GM21381 (cell line): ENCODE measurements at regions not wholly inside any gene's neighbourhood (a gene's known extent, or its start where the extent isn't known, plus 50 kb on each side); places are given as distances from the start of the nearest gene placed in this dataset.
"Not testable (repeated sequence)": the region's sequence is repeated elsewhere in the genome, so short reads cannot be mapped to it uniquely, and the experiment has no call there.

Experiments
- ATAC-seq: cut with Tn5 transposase; IDR thresholded peaks from one replicate; pipeline ENCODE4 v1.9.1; 2021; ENCODE audit warnings: mild to moderate bottlenecking, moderate library complexity; ENCODE audit not compliant: unreplicated experiment

DNA sequence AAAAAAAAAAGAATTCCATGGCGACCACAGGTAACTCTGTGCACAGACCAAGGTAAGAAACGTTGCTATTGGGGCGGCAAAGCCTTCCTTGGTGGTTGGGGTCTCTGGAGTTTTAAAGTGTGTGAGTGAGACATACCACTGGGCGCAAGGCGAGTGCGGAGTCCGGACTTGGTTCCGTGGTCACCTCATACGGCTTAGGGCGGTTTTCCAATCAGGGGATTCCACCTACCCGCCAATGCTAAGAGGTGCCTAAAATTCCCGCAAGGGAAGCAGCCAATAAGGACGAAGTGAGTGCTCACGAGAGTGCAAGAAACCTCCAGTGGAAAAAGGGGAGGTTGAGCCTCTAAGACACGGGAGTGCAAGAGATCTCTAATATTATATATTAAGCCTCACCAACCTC lies 68.6 kb upstream of the PRSS16 start:
- no peak for ATAC-seq

DNA sequence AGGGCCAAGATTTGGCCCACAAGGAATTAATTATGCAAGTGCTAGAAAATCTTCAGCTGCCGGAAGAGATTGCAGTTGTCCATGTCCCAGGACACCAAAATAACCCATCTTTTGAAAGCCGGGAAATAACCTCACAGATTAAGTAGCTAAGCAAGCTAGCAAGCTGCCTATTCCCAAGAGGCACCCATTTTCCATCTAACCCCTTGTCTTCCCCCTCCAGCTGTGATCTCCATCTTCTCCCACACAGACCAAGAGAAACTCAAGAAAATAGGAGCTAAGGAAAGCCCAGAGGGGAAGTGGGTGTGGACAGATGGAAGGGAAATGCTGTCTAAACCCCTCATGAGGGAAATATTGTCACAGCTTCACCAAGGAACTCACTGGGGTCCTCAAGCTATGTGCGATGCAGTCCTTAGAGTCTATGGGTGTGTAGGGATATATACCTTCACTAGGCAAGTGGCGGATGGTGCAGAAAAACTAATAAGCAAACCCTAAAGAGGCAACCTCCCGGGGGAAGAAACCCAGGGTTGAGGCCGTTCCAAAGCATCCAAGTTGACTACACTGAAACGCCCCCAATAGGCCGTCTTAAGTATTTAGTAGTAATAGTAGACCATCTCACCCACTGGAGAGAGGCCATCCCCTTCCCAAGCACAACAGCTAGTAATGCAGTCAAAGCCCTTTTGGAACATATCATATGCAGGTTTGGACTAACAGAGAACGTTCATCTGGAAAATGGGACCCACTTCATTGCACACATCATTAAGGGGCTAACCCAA lies 64.3 kb upstream of the PRSS16 start:
- no peak for ATAC-seq

DNA sequence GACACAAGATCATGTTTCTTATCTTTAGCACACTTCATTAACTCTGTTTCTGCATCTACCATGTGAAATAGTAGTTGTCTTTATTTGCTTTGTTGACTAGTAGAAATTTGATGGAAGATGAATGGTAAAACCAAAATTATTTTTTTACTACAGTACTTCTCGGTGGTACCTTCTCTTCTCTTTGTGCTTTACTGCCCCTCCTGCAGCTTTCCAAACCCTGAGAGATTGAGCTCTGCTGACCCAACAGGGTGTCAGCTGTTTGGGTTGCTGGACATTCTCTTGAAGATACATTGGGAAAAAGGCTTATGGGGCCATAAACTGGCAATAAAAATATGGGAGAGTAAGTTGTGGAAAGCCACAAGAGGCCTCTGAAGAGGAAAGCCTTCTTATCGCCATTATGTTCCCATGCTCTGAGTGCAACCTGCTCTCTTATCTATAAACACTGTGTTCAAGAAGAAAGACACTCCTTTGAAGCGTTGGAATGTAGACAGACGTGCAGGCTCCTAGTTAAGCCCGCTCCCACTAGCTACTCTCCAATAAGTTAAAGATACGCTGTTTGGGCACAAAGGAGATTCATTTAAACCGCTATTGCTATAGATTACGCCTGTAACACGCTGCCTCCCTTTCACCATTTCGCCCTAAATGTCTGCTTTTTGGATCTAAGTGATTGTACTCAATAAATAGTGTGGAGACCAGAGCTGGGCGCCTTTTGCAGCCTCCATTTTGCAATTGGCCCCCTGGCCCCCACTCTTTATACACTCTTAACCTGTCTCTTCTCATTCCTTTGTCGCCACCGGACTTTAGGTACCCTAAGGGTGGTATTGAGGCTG lies 60.1 kb upstream of the PRSS16 start:
- ATAC-seq: no peak

DNA sequence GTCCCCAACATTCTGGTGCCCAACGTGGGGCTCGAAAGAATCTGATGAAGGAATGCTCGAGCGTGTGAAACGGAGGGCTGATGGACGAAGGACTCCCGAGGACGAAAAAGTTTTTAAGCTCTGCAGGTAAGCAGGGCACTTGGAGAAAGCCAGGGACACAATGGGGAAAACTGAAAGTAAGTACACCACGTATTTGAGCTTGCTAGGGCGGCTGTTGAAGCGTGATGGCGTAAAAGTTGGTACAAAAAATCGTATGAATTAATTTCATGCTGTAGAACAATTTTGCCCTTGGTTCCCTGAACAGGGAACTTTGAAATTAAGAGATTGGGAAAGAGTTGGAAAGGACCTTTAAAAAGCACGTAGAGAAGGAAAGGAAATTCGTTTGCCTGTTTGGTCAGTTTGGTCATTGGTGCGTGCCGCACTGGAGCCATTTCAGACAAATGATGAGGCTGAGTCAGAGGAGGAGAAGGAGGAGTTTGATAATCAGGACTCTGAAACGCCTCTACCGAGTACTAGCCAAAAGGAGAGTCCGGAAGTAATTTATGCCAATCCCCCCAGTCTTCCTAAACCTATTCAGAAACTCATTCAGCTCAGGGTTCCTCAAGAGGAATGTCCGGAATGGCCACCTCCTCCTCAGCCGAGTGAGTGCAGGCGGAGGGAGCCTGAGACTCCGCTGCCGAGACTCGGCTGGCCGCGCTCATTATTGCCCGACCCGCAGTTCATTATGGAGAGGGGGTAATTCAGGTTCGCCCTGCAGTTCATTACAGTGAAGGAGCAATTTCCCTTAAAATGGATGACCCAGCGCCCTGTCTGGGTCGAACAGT lies 59.2 kb upstream of the PRSS16 start:
- peak; percentile 79 for ATAC-seq

DNA sequence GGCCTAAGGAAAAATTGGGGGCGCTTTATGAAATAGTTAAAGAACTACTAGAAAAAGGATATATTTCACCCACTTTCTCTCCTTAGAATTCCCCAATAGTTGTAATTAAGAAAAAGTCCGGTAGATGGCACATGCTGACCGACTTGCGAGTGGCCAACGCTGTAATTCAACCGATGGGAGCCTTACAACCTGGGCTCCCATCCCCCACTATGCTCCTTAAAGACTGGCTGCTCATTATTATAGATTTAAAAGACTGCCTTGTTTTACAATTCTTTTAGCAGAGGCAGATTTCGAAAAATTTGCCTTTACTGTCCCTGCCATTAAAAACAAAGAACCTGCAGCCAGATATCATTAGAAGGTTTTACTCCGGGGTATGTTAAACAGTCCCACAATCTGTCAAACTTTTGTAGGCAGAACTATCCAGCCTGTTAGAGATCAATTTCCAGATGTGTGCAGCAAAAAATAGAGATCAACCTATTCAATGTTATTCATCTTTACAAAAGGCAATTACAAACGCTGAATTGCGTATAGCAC lies 58.5 kb upstream of the PRSS16 start:
- peak; percentile 83 for ATAC-seq

DNA sequence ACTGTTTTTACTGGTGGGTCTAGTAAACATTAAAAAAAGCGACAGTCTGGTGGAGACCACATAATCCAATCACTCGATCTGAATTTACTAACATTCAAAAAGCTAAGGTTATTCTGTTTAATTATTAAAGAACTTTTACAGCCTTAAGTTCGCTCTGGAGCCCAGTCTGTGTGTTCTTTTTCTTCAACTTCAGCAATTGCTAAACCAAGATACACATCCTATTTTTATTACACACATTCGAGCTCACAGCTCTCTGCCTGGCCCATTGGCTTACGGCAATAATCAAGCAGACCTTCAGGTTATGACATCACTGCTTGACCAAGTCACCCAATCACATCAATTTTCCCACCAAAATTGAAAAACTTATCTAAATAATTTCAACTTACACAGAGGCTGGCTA lies 57.4 kb upstream of the PRSS16 start:
- ATAC-seq: no peak

DNA sequence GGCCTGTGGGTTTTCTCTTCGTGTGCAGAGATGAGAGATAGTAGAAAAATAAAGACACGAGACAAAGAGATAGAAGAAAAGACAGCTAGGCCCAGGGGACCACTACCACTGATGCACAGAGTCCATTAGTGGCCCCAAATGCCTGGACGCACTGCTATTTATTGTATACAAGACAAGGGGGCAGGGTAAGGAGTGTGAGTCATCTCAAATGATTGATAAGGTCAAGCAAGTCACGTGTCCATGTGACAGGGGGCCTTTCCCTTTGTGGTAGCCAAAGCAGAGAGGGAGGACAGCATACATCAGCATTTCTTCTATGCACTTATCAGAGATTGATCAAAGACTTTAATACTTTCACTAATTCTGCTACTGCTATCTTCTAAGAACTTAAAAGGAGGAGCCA lies 53.0 kb upstream of the PRSS16 start:
- not testable (repeated sequence) for ATAC-seq

DNA sequence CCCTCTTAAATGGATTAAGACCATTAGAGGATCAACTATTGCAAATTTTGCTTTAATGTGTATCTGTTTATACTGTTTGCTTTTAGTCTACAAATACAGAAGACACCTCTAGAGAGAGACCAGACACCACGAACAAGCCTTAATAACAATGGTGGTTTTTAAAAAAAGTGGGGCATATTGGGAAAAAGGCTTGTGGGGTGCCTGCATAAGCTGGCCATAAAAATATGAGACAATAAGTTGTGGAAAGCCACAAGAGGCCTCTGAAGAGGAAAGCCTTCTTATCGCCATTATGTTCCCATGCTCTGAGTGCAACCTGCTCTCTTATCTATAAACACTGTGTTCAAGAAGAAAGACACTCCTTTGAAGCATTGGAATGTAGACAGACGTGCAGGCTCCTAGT lies 52.0 kb upstream of the PRSS16 start:
- ATAC-seq: not testable (repeated sequence)
